Embryonic facial prominence (tissue), 1 donor: ENCODE measurements at regions not wholly inside any gene's neighbourhood (a gene's known extent, or its start where the extent isn't known, plus 50 kb on each side); places are given as distances from the start of the nearest gene placed in this dataset.

Experiments
- DNase-seq: peaks from one replicate; pipeline ENCODE4 v3.0.0-alpha.2; 2016; ENCODE audit errors: extremely low spot score

- no peak for DNase-seq
Observed at GRCh38 chr3:127135241-127136023, 57.5 kb upstream of the PRR23E start.

GRCh38 chr3:127136024-127136600 lies 56.8 kb upstream of the PRR23E start:
- no peak for DNase-seq

DNA sequence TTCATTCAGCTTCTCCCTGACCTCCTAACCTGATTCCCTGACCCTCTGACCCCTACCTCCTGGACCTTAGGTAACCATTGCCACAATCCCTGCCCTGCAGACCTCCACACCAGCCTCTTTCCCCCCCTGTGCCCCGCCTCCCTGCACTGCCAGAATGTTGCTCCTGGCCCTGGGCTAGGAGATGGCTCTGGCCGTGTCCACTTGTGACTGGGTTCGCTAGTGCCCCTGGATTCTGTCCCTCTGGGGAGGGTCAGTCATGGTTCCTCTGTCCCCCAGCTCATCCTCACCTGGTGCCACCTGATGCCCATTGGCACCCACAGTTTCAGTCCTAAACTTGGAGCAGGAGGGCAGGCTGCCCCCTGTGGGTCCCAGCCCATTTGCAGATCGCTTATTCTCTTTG lies 56.2 kb upstream of the PRR23E start:
- no peak for DNase-seq

DNA sequence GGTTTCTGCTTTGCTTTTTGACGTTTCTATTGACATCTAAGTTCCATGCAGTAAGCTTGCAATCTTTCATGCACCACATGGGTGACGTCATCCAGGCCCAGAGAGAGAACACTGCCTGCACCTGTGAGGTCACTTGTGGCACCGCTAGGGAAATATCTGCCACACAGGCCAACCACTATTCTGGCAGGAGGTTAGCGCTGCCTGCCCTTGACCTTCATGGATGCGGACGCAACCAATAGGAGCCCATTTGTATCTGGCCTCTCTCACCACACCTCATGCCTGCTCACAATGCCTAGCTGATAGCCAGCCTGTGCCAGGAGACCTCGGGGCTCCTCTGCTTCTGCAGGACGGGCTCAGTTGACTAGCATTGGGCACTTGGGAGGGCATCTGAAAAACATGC lies 55.8 kb upstream of the PRR23E start:
- DNase-seq = no peak

- DNase-seq = no peak
Observed at GRCh38 chr3:127137757-127138536, 55.0 kb upstream of the PRR23E start.

DNA sequence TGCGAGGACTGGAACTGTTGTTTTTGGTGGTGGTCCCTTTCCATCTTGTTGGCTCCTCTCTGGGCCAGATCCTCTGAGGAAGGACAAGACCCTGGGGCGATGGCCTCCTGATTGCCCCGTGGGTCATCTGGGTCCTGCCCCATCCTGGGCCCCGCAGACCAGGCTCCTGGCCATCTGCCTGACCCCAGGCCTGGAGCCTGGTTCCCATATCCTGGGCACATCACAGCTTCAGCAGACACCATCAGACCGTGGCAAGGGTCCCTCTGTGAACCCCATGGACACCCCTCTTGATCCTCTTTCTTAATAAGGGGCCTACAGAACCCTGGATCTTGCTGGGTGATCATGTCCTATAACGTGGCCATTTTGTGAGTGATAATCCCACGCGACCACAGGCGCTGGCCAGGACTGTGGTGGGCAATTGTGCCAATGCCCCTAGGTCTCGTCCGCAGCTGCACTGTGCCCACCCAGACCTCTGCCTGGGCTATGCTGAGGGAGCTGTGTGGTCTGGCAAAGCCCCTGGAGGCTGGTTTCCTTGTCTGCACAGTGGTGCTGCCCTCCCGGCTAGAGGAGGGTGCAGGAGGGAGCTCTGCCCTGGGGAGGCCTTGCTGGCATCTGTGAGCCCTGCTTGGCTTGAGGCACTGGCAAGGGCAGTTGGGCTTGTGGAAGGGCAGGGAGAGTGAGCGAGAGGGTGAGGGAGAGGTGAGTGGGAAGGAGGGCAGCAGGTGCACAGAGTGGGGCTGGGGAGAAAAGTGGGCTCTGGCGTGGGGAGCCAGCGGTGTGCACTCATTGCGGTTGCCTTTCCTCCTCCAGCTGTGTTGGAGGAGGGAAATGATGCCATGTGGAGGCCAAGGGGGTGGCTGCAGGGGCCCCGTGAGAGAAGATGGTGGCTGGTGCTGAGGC lies 53.1 kb upstream of the PRR23E start:
- no peak for DNase-seq

- DNase-seq = no peak
Observed at GRCh38 chr3:127140501-127141460, 52.1 kb upstream of the PRR23E start.

DNA sequence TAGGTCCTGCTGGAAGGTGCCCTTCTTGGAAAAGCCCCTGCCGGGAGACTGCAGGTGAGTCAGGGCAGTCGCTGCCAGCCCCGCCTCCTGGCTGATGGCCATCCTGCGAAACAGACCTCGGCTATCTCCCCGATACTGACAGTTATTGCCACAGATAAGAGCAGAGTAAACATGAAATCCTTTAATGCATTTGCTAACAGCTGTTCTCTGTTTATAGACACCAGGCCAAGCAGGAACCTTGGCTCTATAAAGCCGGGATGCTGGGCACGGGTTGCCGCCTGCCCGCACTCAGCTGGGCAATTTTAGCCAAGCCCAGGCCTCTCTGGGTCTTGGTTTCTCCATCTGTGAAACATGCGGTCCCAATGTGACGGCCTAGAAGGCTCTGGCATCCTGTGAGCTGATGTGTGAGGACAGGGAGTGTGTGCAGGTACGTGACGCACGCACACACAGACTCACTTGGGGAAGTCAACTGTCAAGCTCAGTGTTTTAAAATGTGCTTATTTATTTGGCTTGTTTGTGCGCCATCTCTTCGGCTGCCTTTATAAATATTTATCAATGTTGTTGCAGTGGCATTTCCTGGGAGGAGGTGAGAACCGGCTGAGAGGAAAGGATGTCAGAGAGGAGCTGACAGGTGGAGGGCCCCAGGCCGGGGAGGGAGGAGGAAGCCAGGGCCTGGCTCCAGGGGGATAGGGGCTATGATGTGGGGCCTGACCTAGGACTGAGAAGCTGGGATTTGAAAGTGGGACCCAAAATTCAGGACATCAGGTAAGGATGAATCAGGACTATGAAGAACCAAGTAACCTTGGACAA lies 50.8 kb upstream of the PRR23E start:
- DNase-seq = no peak
